ENCODE measurements at regions not wholly inside any gene's neighbourhood (a gene's known extent, or its start where the extent isn't known, plus 50 kb on each side); places are given as distances from the start of the nearest gene placed in this dataset.

- DNase-seq = no peak
These were observed 312.2 kb upstream of the ATP2B1 start for GRCh38 chr12:90020881-90021280.

GRCh38 chr12:90020436-90020835 lies 311.8 kb upstream of the ATP2B1 start:
- no peak for DNase-seq

GRCh38 chr12:90020014-90020413 lies 311.4 kb upstream of the ATP2B1 start:
- no peak for DNase-seq

- DNase-seq = no peak
These were observed 308.7 kb upstream of the ATP2B1 start for GRCh38 chr12:90017316-90017715.

- no peak for DNase-seq
These were observed 306.6 kb upstream of the ATP2B1 start for GRCh38 chr12:90015228-90015627.

GRCh38 chr12:90013409-90013808 lies 304.8 kb upstream of the ATP2B1 start:
- no peak for DNase-seq

- no peak for DNase-seq
These were observed 301.5 kb upstream of the ATP2B1 start for GRCh38 chr12:90010089-90010488.

- no peak for DNase-seq
These were observed 299.6 kb upstream of the ATP2B1 start for GRCh38 chr12:90008277-90008676.

GRCh38 chr12:90004319-90005074 lies 295.9 kb upstream of the ATP2B1 start:
- DNase-seq = no peak

GRCh38 chr12:90003688-90004087 lies 295.1 kb upstream of the ATP2B1 start:
- no peak for DNase-seq

GRCh38 chr12:90000721-90001120 lies 292.1 kb upstream of the ATP2B1 start:
- DNase-seq = no peak

- DNase-seq = no peak
These were observed 291.3 kb upstream of the ATP2B1 start for GRCh38 chr12:89999699-90000505.

- DNase-seq = no peak
These were observed 287.2 kb upstream of the ATP2B1 start for GRCh38 chr12:89995870-89996269.

- DNase-seq = no peak
These were observed 286.3 kb upstream of the ATP2B1 start for GRCh38 chr12:89994911-89995310.

GRCh38 chr12:89993632-89994031 lies 285.0 kb upstream of the ATP2B1 start:
- DNase-seq = no peak

GRCh38 chr12:89992668-89993451 lies 284.2 kb upstream of the ATP2B1 start:
- DNase-seq = no peak

GRCh38 chr12:89991807-89992590 lies 283.4 kb upstream of the ATP2B1 start:
- no peak for DNase-seq

- no peak for DNase-seq
These were observed 279.7 kb upstream of the ATP2B1 start for GRCh38 chr12:89988188-89988915.

- no peak for DNase-seq
These were observed 277.3 kb upstream of the ATP2B1 start for GRCh38 chr12:89985935-89986334.

- DNase-seq = no peak
These were observed 276.2 kb upstream of the ATP2B1 start for GRCh38 chr12:89984846-89985245.

GRCh38 chr12:89983622-89984021 lies 275.0 kb upstream of the ATP2B1 start:
- no peak for DNase-seq

GRCh38 chr12:89980236-89980635 lies 271.6 kb upstream of the ATP2B1 start:
- no peak for DNase-seq

All from SHP77 (cell line).